ENCODE measurements at regions not wholly inside any gene's neighbourhood (a gene's known extent, or its start where the extent isn't known, plus 50 kb on each side); places are given as distances from the start of the nearest gene placed in this dataset.

GRCh38 chr2:173572848-173573247 is 218.2 kb downstream of the CDCA7 start:
- TF ChIP-seq, protein P1, sequence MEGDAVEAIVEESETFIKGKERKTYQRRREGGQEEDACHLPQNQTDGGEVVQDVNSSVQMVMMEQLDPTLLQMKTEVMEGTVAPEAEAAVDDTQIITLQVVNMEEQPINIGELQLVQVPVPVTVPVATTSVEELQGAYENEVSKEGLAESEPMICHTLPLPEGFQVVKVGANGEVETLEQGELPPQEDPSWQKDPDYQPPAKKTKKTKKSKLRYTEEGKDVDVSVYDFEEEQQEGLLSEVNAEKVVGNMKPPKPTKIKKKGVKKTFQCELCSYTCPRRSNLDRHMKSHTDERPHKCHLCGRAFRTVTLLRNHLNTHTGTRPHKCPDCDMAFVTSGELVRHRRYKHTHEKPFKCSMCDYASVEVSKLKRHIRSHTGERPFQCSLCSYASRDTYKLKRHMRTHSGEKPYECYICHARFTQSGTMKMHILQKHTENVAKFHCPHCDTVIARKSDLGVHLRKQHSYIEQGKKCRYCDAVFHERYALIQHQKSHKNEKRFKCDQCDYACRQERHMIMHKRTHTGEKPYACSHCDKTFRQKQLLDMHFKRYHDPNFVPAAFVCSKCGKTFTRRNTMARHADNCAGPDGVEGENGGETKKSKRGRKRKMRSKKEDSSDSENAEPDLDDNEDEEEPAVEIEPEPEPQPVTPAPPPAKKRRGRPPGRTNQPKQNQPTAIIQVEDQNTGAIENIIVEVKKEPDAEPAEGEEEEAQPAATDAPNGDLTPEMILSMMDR (IDR thresholded peaks at IDR 0.05) = no peak
- TF ChIP-seq POLR2A (IDR thresholded peaks at IDR 0.05) = no peak

Data from prostate gland (tissue), 2 donors.